H9 (cell line): ENCODE measurements at regions not wholly inside any gene's neighbourhood (a gene's known extent, or its start where the extent isn't known, plus 50 kb on each side); places are given as distances from the start of the nearest gene placed in this dataset.

Experiments
- DNase-seq: peaks from one replicate; pipeline ENCODE4 v3.0.0-alpha.2; 2017
- H2AFZ ChIP-seq: one replicate; pipeline ENCODE4 v1.6.1; 2013; ENCODE audit warnings: mild to moderate bottlenecking, low read length, control low read depth, moderate library complexity
- H2AK5ac ChIP-seq: 2 replicates; pipeline ENCODE4 v1.6.1; 2013; ENCODE audit warnings: low read length, control low read depth, mixed read lengths; ENCODE audit not compliant: insufficient read length
- H2BK120ac ChIP-seq: one replicate; pipeline ENCODE4 v1.6.1; 2013; ENCODE audit warnings: low read depth, mild to moderate bottlenecking, low read length, control low read depth, inconsistent platforms; ENCODE audit not compliant: poor library complexity, severe bottlenecking
- H2BK12ac ChIP-seq: 2 replicates; pipeline ENCODE4 v1.6.1; 2013; ENCODE audit warnings: low read length, control low read depth, mixed read lengths, low read depth; ENCODE audit not compliant: insufficient read length
- H2BK15ac ChIP-seq: 2 replicates; pipeline ENCODE4 v1.6.1; 2013; ENCODE audit warnings: low read depth, low read length, control low read depth
- H2BK20ac ChIP-seq: one replicate; pipeline ENCODE4 v1.6.1; 2013; ENCODE audit warnings: low read depth, mild to moderate bottlenecking, low read length, control low read depth, inconsistent platforms; ENCODE audit not compliant: poor library complexity, severe bottlenecking
- H2BK5ac ChIP-seq: 2 replicates; pipeline ENCODE4 v1.6.1; 2013; ENCODE audit warnings: low read length, control low read depth, mixed read lengths; ENCODE audit not compliant: insufficient read length
- H3K14ac ChIP-seq: 2 replicates; pipeline ENCODE4 v1.6.1; 2013; ENCODE audit warnings: low read length, control low read depth; ENCODE audit not compliant: insufficient read depth
- H3K18ac ChIP-seq: 2 replicates; pipeline ENCODE4 v1.6.1; 2013; ENCODE audit warnings: low read depth, mild to moderate bottlenecking, mixed read lengths, low read length, control low read depth; ENCODE audit not compliant: insufficient read length
- H3K23ac ChIP-seq: 2 replicates; pipeline ENCODE4 v1.6.1; 2013; ENCODE audit warnings: low read length, control low read depth, mixed read lengths, low read depth; ENCODE audit not compliant: insufficient read length
- H3K23me2 ChIP-seq: 2 replicates; pipeline ENCODE4 v1.6.1; 2013; ENCODE audit warnings: low read depth, mild to moderate bottlenecking, mixed read lengths, low read length, control low read depth; ENCODE audit not compliant: insufficient read length, poor library complexity, severe bottlenecking
- H3K27ac ChIP-seq: 2 replicates; pipeline ENCODE4 v1.5.1; 2013; ENCODE audit warnings: low read length, control low read depth, mixed read lengths, low read depth; ENCODE audit not compliant: insufficient read length
- H3K27me3 ChIP-seq: 2 replicates; pipeline ENCODE4 v1.6.1; 2013; ENCODE audit warnings: low read length, control low read depth, inconsistent platforms; ENCODE audit not compliant: insufficient read depth
- H3K4ac ChIP-seq: 2 replicates; pipeline ENCODE4 v1.6.1; 2013; ENCODE audit warnings: low read depth, mild to moderate bottlenecking, control low read depth, inconsistent platforms, low read length, moderate library complexity
- H3K4me1 ChIP-seq: 2 replicates; pipeline ENCODE4 v1.6.1; 2013; ENCODE audit warnings: low read length, control low read depth, inconsistent platforms; ENCODE audit not compliant: insufficient read depth
- H3K4me2 ChIP-seq: 2 replicates; pipeline ENCODE4 v1.6.1; 2013; ENCODE audit warnings: low read length, control low read depth, mixed read lengths; ENCODE audit not compliant: insufficient read length, insufficient read depth
- H3K56ac ChIP-seq: 2 replicates; pipeline ENCODE4 v1.6.1; 2013; ENCODE audit warnings: low read depth, mild to moderate bottlenecking, mixed read lengths, low read length, control low read depth; ENCODE audit not compliant: insufficient read length
- H3K79me1 ChIP-seq: 2 replicates; pipeline ENCODE4 v1.6.1; 2013; ENCODE audit warnings: low read depth, mild to moderate bottlenecking, moderate library complexity, low read length, control low read depth, inconsistent platforms; ENCODE audit not compliant: insufficient read depth, poor library complexity, severe bottlenecking
- H3K79me2 ChIP-seq: 2 replicates; pipeline ENCODE4 v1.6.1; 2013; ENCODE audit warnings: low read length, control low read depth, inconsistent platforms; ENCODE audit not compliant: insufficient read depth
- H3K9ac ChIP-seq: 2 replicates; pipeline ENCODE4 v1.6.1; 2013; ENCODE audit warnings: low read length, control low read depth, mixed read lengths; ENCODE audit not compliant: insufficient read length; ENCODE audit errors: extremely low read depth
- H3K9me3 ChIP-seq: one replicate; pipeline ENCODE4 v1.6.1; 2013; ENCODE audit warnings: low read depth, low read length, inconsistent platforms; ENCODE audit not compliant: control insufficient read depth
- H3T11ph ChIP-seq: one replicate; pipeline ENCODE4 v1.6.1; 2013; ENCODE audit warnings: mild to moderate bottlenecking, low read length, control low read depth, inconsistent platforms
- H4K20me1 ChIP-seq: one replicate; pipeline ENCODE4 v1.6.1; 2013; ENCODE audit not compliant: control insufficient read depth, insufficient read length, insufficient read depth
- H4K5ac ChIP-seq: 2 replicates; pipeline ENCODE4 v1.6.1; 2013; ENCODE audit warnings: low read depth, mild to moderate bottlenecking, mixed read lengths, low read length, control low read depth; ENCODE audit not compliant: insufficient read length
- H4K8ac ChIP-seq: replicated peaks from 2 replicates; pipeline ENCODE4 v1.6.1; 2013; ENCODE audit warnings: low read length, control low read depth, mixed read lengths, low read depth; ENCODE audit not compliant: insufficient read length
- H4K91ac ChIP-seq: 2 replicates; pipeline ENCODE4 v1.6.1; 2013; ENCODE audit warnings: low read depth, mild to moderate bottlenecking, moderate library complexity, mixed read lengths, low read length, control low read depth; ENCODE audit not compliant: insufficient read length
- H3K27ac Mint-ChIP-seq, 3 experiments: 2 replicates in 2 of 3; 3 replicates in 1 of 3; pipeline ENCODE4 v1.8.0; 2020 to 2021; ENCODE audit warnings: mixed read lengths in 3 of 3, mild to moderate bottlenecking in 1 of 3, moderate library complexity in 1 of 3
- H3K27me3 Mint-ChIP-seq: 2 replicates; pipeline ENCODE4 v1.8.0; 2021; ENCODE audit warnings: low read depth, mild to moderate bottlenecking, moderate library complexity, mixed read lengths
- H3K36me3 Mint-ChIP-seq, 3 experiments: 2 replicates in 2 of 3; 3 replicates in 1 of 3; pipeline ENCODE4 v1.8.0; 2020 to 2021; ENCODE audit warnings: low read depth in 3 of 3, mixed read lengths in 3 of 3; ENCODE audit not compliant: insufficient read depth in 1 of 3
- H3K4me1 Mint-ChIP-seq, 2 experiments: 2 replicates each; pipeline ENCODE4 v1.8.0; 2020; ENCODE audit warnings: mixed read lengths in 2 of 2
- H3K4me3 Mint-ChIP-seq, 2 experiments: 2 replicates in 1 of 2; 3 replicates in 1 of 2; pipeline ENCODE4 v1.8.0; 2020 to 2021; ENCODE audit warnings: mild to moderate bottlenecking in 2 of 2, mixed read lengths in 2 of 2, moderate library complexity in 1 of 2
- H3K9me3 Mint-ChIP-seq, 2 experiments: 2 replicates in 1 of 2; 3 replicates in 1 of 2; pipeline ENCODE4 v1.8.0; 2020; ENCODE audit warnings: mild to moderate bottlenecking in 2 of 2, mixed read lengths in 2 of 2, moderate library complexity in 1 of 2
- CTCF ChIP-seq: fragments of 200-600 bp; sonication (generic); conservative IDR thresholded peaks from 3 replicates; pipeline ENCODE4 v1.8.0; 2021; ENCODE audit warnings: antibody characterized with exemption, mild to moderate bottlenecking
- WGBS: extraction: QIAGEN DNeasy Blood & Tissue Kit; methylation state at CpG from one replicate; pipeline ENCODE4 v1.1.7; 2013; ENCODE audit warnings: missing lambda C conversion rate, low lambda C conversion rate, mixed read lengths; ENCODE audit not compliant: insufficient read length; ENCODE audit errors: extremely low coverage; 5-methylcytosine and 5-hydroxymethylcytosine counted together

- H2BK12ac ChIP-seq: no peak overlapping the region
- no peak overlapping the region for H3K4me2 ChIP-seq
- no peak overlapping the region for H3K27ac ChIP-seq
- WGBS: no CpG with 5 or more reads among the region's 5 CpGs
- no peak overlapping the region for H2BK5ac ChIP-seq
- H2BK15ac ChIP-seq: no peak overlapping the region
- no peak overlapping the region for H3K4ac ChIP-seq
- no peak overlapping the region for H2AFZ ChIP-seq
- H3K23ac ChIP-seq: no peak overlapping the region
- H3K9ac ChIP-seq: no peak overlapping the region
- peak; percentile 57; the same call in 2 of the 3 replicates for TF ChIP-seq CTCF
- peaks cover 6% of the 10 kb centered on the region for H3K9me3 ChIP-seq
- Mint-ChIP-seq H3K27ac (no peak overlapping the region; a peak in 1 of 7 replicates), H3K27me3 (peaks cover 5% of the 10 kb centered on the region; the same call in 1 of the 2 replicates), H3K4me3 (no peak overlapping the region), H3K9me3 (peaks cover 70 to 86% of the 10 kb centered on the region in 2 experiments), H3K36me3 (peaks cover 3 to 21% (median 17%) of the 10 kb centered on the region in 3 experiments; a peak in 6 of 7 replicates), H3K4me1 (peaks cover 0 to 2% of the 10 kb centered on the region in 2 experiments; a peak in 1 of 4 replicates)
- H3K79me2 ChIP-seq: no peaks in the 10 kb centered on the region
- H3T11ph ChIP-seq: no peak overlapping the region
- no peak overlapping the region for H2BK120ac ChIP-seq
- no peak overlapping the region for H3K18ac ChIP-seq
- no peaks in the 10 kb centered on the region for H3K79me1 ChIP-seq
- no peak overlapping the region for H2BK20ac ChIP-seq
- no peaks in the 10 kb centered on the region for H3K23me2 ChIP-seq
- H3K4me1 ChIP-seq: no peaks in the 10 kb centered on the region
- H3K56ac ChIP-seq: no peak overlapping the region
- H3K27me3 ChIP-seq: no peaks in the 10 kb centered on the region
- no peak overlapping the region for H4K91ac ChIP-seq
- no peak overlapping the region for H4K5ac ChIP-seq
- peak; percentile 39 for DNase-seq
- H4K20me1 ChIP-seq: no peaks in the 10 kb centered on the region
- no peak overlapping the region for H4K8ac ChIP-seq
- no peak overlapping the region for H2AK5ac ChIP-seq
- H3K14ac ChIP-seq: no peak overlapping the region
Observed at GRCh38 chr4:189802884-189803283, 137.8 kb upstream of the FRG1 start.
